Glomerular visceral epithelial cell (primary cell): ENCODE measurements at regions not wholly inside any gene's neighbourhood (a gene's known extent, or its start where the extent isn't known, plus 50 kb on each side); places are given as distances from the start of the nearest gene placed in this dataset.

Source experiments
- DNase-seq: peaks from one replicate; pipeline ENCODE4 v3.0.0-alpha.2; 2016; ENCODE audit errors: extremely low spot score

DNA sequence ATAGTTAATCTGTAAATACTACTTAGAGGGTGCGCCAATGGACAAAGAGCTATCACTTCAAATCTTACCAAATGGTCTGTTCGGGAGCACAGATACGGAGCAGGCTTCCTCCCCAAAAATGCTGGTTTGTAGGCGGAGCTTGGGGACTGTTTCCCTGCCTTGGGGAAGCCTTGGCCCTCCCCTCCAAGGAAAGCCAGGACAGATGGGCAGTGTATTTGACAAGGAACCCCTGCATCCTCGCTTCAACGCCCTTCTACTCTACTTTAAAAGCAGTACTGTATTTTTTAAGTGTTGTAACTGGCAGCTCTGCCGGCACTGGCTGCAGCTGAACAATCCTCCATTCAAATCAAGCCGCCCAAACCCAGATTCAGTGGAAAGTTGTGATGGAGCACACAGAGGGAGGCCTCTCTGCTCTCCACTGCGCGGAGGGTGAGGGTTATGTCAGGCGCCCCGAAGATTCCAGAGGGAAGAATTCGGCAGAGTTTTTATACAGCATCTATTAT lies 83.1 kb upstream of the FNDC3B start:
- DNase-seq: no peak

DNA sequence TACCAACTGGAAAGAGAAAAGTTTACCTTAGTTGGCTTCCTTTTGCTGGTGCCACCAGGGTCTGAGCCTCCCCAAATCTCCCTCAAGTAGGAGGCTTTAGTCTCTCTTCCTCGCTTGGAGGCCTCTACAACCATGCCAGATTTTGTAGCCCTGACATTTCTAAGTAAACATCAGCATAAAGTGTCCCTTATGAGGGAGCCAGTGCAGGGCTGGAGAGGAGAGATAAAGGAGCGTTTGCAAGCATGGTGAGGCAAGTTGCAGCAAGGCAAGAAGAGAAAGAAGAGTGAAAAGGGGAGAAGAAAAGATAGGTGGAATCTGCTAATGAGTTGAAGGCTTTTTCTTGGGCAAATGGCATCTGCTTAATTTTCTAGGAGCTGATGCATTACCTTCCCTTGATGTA lies 82.7 kb upstream of the FNDC3B start:
- no peak for DNase-seq

DNA sequence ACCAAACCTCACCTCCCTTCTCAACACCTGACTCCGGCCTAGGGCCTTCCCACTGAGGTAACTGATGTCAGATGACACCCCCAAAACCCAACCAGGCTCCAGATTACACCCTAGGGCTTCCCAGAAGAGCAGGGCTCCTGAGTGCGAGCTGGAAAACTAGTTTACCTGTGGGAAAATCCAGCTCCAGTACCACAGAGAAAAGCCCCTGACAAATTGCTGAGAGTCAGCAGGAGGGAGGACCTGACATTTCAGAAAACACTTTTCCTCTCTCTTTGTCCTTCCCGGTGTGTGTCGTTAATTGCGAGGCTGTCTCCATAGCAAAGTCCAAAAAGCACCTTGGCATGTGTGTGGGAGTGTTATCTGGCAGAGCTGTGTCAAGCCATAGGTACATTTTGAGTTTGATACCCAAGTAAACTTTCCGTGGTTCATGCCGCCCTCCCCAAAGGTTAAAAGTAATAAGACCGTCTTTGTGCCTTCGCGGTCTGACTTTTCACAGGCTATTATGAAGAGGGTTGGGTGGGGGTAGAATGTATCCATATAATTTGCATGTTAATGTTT lies 79.8 kb upstream of the FNDC3B start:
- DNase-seq: no peak

DNA sequence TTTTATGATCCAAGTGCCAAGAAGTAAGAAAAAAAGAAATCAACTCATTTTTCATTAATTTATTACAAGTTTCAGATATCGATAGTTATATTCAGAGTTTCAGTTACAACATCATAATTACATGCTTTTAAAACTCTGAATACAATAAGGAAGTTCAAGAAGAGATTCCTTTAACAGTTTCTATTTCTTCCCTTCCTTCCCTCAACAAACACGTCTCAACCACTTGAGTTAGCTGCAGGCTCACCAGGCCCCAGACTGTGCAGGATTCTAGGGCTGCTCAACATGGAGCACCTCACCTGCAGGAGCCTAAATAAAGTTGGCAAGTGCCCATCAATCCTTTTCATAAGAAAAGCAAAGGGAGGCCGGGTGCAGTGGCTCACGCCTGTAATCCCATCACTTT lies 79.2 kb upstream of the FNDC3B start:
- DNase-seq: no peak

DNA sequence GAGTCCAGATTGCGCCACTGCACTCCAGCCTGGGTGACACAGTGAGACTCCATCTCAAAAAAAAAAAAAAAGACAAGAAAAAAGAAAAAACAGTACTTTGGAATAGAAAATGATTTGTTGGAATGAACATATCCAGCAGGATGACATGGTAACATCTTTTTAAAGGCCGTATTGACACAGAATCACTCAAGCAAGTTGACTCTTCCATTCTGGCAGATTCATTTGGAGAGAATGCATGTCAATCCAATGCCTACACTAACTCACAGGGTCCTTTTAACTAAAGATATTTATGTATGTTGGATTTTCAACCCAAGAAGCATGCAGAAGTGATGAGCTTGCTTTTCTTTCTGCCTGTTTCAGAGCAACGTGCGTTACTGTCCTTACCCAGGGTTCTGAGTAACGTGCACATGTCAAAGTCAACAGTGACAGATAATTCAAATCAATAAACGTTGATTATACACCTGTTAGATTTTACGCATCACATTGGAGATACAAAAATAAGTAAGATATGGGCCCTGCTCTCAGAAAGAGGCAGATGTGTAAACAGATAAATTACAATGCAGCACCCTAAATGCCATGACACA lies 77.1 kb upstream of the FNDC3B start:
- DNase-seq: no peak

DNA sequence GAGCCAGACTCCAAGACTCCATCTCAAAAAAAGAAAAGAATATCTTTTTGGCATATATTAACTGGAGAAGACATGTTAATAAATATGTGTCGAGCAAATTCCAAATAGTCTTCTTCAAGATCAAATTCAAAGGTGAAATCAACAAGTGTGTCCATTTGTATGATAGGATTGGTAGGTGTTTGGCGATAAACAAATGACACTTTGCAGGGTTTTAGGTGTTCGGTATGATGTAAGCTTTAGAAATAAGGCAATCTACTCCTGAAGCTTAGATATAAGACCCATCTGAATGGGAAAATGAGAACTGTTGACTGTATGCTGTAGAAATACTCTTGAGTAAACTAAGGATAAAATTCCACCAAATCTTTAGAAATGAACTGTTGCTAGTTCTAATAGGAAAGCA lies 75.8 kb upstream of the FNDC3B start:
- no peak for DNase-seq

DNA sequence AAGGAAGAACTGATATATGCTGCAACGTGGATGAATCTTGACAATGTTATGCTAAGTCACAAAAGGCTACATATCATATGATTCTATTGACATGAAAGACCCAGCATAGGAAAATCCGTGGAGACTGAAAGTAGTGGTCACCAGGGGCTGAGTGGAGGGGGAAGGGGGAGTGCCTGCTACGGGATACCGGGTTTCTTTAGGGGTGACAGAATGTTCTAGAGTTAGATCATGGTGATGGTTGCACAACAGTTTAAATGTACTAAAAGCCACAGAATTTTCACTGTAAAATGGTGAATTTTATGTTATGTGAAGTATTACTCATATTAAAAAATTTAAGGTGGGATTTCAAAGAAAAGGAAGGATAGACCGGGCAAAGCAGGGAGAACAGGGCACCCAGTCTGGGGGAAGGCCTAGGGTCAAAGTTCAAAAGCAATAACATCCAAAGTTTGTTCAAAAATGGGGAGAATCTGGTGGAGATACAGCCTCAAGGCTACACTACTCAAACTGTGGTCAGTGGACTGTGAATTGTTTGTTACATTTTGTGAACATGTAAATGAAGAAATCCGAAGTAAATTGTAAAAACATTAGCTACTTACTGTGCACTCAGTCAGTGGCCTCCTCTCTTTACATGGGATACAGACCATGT lies 74.2 kb upstream of the FNDC3B start:
- DNase-seq: no peak

DNA sequence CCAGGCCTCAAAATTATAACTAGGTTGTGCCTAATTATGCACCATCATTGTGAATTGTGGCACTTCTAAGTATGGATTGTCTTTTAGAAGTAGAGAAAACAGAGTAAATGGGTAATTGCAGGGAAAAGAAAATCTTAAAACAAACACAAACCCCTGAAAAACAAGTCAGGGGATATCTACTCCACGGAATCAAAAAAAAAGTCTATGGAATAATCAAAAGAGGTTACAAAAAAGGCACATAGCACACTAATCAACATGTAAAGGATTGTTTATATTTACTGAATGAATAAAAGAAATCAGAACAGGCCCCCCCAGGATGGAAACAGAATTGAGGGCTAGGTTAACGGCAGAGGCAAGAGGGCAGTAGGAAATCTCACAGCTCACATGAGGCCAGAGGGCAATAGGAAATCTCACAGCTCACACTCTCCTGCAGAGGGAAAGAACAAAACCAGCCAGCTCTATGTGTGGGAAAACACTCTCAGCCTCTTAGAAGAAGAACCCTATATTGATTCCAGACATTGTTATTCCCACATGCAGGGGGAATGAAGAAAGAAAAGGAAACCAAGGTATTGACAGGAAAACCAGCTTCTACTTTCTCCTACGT lies 72.7 kb upstream of the FNDC3B start:
- no peak for DNase-seq

DNA sequence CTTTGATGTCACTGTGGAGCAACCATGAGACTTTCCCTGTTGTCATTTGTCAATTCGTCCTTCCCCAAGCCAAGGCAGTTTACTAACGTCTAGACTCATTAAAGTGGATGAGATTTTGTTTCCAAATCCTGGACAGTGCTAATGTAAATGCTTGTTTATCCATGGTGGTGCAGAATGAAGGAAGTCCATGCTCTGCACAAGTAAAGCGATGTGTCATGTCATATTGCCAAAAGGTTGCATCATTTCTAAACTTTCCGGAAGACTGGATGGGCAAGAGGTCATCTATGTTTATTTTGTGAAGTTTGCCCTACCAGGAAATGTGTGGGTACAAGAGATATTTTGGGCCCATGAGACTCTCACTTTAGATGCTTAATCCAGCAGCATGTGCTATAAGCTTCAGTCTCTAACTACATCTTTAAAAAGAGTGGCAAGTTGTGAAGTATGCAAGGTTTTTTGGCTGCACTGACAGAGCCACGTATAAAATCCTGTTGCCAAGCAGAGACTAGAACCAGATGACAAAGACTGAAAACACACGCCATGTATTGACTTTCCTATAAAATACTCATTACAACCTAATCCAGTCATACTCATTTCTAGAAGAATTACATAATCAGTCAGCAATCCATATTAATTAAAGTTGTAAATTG lies 72.1 kb upstream of the FNDC3B start:
- peak; percentile 60 for DNase-seq

DNA sequence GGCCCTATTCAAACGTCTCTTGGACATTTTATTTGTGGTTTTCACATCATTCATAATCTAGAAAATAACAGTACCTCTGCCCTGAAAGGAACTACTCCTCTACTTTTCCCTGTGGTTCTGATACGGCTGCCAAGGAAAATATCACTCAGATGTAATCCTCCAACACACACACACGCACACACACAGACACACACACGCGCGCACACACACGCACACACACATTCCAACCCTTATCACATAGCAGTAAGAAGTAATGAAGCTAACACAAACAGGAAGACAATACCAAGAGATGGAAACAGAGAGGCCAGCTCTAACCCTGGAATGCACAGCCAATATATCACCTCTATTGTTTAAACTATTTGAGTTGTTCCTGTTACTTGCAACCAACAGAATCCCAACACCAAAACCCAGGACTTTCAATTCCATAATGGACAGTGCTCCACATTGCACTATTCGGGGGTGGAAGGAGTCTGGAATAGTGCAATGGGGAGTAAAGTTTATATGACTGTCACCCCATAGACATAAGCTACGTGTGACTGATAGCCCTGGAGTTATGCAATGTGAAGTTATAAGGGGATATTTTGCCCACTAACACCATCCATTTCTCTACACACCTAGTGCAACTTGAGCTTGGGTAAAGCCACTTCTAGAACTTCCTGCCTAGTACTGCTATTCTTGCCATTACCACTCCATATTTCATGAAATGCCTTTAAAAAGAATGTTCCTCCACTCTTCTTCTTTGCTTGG lies 71.3 kb upstream of the FNDC3B start:
- DNase-seq: peak; percentile 30

DNA sequence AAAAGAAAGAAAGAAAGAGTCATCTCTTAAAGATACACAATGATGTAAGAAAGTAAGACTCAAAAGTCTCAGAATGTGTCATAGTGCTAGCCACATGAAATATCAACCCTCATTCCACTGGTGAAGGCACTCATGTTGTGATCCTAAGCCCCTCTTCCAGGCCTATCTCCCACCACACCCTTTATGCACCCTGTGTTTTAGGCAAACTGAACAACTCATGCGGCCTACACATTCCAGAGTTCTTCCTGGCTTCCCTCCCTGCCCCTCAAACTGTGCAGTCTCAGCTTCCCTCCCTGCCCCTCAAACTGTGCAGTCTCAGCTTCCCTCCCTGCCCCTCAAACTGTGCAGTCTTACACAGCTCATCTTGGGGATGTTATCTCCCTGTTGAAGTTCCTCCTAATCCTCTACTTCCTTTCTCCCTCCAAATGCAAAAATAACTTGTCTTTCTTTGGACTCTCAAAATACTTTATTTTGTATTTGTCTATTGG lies 69.0 kb upstream of the FNDC3B start:
- no peak for DNase-seq

DNA sequence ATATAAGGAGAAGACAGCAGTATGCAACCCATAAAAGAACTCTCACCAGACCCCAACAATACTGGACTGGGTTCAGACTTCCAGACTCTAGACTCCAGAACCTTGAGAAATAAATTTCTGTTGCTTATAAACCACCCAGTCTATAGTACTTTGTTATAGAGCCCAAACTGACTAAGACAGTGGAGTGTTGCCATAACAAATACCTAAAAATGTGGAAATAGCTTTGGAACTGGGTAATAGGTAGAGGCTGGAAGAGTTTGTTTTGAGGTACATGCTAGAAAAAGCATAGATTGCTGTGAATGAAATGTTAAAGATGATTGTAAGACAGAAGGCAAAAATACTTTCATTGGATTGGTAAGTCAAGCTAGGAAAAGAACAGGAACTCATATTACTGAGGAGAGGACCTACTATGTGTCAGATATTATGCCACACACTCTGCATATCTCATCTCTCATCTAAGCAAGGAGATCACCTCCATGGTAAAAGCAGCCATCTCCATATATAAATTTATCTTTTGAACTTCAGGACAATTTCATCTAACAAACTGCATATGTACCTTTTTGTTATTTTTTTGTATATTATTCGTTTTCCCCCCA lies 67.4 kb upstream of the FNDC3B start:
- DNase-seq: no peak

DNA sequence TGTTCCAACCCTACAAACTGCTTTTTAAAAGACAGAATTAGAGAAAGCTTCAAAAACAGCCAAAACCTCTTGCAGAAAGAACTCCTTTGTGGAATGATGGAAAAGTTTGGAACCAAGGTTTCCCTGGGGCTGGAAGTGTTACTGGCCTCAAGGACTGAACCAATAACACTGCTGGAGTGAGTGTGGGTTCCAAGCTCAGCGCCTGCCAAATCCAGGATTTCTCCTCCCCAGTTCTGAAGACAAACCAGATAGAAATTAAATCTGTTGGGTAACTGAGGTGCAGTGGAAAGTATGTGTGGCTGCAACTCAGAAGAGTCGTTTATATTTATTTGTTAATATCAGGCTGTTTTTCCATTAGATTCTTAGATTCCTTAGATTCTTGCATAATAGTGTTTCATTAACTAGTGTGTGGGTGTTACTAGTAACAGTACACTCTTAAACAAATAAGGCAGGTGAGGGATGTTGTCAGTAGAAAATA lies 66.5 kb upstream of the FNDC3B start:
- no peak for DNase-seq

DNA sequence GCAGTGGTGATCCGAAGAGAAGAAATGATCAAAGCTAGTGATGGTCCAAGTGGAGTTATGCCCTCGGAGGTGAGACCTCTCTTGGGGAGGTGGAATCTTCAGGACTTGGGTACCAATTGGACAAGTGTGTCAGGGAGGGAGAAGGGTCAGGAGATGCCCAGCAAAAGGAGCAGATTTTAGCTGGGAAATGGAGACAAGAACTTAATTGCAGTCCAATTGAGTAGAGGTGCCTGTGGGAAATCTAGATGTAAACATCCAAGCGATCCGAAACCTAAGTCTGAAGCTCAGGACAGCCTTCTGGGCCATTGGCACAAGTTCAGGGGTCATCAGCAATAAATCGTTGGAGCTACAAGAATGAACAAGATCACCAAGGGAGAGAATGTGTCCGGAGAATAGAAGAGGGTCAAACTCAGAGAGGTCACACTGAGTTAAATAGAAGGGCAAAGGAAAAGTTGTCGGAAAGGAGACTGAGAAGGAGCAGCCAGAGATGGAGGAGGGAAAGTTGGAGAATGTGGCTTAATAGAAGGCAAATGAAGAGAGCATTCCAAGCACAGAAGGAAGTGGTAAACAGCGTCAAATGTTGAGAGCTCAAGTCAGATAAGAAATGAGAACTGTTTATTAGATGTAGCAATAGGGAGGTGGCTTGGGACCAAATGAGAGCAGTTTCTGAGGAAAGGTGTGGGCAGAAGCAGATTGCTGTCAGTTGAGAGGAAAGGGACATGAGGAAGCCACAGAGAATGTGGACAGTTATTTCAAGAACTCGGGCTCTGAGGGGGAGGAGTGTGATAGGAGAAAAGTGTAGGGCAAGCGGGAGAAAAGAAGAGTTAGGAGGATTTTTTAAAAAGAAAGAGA lies 64.2 kb upstream of the FNDC3B start:
- DNase-seq: no peak

DNA sequence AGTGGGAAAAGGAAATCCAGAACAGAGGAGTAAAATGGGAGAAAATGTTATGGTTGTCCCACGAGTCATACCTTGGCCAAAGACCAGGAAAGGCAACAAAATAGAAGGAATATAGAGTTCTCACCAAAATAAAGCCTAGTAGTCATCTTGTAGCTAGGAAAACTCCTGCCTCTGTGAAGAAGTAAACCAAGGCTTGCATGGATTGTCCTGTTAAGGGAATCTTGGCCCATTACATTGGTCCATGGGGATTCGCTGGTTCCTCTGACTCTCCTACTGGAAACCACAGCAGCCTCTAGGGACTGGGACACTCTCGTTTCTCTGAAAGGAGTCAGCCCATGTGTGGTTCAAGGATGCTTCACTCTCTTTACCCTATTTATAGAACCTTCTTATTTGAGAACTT lies 62.9 kb upstream of the FNDC3B start:
- no peak for DNase-seq

DNA sequence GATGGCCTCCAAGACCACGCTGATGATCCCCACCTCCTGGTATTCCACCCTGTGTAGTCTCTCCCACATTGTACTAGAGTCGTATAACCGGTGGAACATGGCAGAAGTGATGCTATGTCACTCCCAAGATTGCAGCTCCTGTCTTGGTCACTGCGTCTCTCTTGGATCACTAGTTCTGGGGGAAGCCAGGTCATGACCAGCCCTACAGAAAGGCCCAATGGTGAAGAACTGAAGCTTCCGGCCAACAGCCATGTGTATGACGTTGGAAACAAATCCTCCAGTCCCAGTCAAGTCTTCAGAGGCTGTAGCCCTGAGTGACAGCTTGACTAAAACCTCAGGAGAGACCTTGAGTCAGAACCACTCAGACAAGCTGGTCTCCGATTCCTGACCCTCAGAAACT lies 61.9 kb upstream of the FNDC3B start:
- no peak for DNase-seq

DNA sequence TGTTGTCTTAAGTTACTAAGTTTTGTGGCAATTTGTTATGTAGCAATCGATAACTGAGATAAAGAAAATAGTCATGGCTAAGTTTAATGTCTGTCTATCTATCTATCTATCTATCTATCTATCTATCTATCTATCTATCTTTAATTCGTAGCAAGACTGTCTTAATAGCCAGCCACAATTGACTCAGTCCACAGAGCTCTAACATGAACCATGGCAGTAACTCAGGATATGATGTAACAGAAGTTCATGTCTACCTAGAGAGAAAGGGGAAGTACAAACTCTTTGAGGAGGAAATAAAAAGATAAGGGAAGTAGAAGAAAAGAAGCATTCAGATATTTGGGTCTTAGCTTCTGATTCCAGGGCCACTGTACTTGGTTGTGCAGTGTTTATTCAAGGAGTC lies 61.5 kb upstream of the FNDC3B start:
- DNase-seq: no peak

DNA sequence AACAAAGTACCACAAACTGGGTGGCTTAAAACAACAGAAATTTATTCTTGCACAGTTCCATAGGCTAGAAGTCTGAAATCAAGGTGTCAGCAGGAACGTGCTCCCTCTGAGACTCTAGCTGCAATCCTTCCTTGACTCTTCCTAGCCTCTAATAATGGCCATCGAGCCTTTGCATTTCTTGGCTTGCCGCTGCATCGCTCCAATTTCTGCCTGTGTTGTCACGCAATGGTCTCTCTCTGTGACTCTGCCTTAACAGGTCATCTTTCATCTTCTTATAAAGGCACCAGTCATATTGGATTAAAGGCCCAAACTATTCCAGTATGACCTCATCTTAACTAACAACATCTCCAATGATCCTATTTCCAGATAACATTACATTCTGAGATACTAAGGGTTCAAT lies 61.0 kb upstream of the FNDC3B start:
- no peak for DNase-seq

DNA sequence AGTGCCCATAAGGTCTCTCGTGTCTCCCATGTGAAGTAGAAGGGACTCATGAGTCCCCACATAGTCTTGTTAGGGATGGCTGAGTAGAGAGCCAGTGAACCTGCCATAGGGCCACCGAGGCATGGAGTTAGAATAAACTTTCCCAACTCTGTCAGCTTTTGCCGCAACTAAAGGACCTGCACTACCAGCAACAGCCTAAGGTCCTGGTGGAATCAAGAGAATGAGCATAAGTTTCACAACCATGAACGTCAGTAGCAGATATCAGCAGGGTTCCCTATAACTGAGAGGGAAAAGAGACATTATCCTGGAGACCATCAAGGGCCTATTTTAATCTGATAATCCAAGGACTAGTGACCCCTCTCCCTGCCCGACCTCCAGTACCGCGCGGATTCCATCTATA lies 60.3 kb upstream of the FNDC3B start:
- DNase-seq: no peak

DNA sequence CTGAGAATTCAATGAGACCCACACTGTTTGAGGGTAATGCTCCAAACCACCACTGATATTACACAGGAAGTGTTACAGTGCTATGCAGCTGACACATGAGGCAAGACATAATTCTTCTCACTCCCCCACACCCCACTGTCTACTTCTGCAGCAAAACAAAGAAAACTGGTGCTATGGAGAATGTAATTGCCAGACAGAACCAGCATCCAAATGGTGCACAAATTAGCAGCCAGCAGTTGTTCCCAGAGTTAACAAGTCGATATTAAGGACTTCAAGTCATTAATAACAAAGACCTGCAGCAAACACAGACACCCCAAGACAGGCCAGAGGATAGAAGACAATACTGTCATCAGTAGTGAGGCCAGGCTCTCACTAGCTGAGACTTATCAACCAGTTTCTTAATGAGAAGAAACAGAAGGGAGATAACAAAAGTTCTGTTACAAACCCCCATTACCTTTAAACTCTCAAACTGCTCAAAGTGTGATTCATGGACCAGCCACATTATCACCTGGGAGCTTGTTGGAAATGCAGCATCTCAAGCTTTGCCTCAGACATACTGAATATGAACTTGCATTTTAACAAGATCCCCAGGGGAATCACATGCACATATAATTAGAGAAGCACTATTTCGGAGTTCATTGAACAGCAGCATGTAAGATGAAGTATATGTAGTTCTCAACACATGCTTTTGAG lies 58.7 kb upstream of the FNDC3B start:
- no peak for DNase-seq
